ENCODE measurements at regions not wholly inside any gene's neighbourhood (a gene's known extent, or its start where the extent isn't known, plus 50 kb on each side); places are given as distances from the start of the nearest gene placed in this dataset.

DNA sequence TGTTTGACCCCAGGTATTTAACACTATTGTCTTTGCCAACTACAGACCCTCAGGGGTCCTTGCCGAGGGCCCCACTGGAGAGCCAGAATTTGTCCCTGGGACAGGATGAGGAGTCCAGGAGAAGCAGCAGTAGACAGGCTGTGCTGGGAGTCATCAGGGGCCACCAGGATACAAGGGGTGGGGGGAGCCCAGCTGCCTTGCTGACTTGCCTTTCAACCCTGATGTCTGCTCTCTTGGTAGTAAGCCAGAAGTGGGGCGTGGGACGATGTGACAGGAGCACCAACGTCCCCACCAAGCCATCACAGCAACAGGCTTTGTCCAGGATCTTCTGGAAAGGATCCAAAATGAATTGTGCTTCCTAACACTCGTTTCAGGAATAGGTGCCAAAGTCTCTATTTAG is 62.4 kb upstream of the CDCA7L start:
- no peak for DNase-seq (ENCODE audit: low read depth in 2 of 2)
- no peak overlapping the region for H3K4me3 ChIP-seq (replicated peaks in 1 of 2; ENCODE audit: low read depth in 2 of 2, low read length in 2 of 2)
- TF ChIP-seq, protein P1, sequence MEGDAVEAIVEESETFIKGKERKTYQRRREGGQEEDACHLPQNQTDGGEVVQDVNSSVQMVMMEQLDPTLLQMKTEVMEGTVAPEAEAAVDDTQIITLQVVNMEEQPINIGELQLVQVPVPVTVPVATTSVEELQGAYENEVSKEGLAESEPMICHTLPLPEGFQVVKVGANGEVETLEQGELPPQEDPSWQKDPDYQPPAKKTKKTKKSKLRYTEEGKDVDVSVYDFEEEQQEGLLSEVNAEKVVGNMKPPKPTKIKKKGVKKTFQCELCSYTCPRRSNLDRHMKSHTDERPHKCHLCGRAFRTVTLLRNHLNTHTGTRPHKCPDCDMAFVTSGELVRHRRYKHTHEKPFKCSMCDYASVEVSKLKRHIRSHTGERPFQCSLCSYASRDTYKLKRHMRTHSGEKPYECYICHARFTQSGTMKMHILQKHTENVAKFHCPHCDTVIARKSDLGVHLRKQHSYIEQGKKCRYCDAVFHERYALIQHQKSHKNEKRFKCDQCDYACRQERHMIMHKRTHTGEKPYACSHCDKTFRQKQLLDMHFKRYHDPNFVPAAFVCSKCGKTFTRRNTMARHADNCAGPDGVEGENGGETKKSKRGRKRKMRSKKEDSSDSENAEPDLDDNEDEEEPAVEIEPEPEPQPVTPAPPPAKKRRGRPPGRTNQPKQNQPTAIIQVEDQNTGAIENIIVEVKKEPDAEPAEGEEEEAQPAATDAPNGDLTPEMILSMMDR (IDR thresholded peaks at IDR 0.05; ENCODE audit: low read depth, low read length): no peak

DNA sequence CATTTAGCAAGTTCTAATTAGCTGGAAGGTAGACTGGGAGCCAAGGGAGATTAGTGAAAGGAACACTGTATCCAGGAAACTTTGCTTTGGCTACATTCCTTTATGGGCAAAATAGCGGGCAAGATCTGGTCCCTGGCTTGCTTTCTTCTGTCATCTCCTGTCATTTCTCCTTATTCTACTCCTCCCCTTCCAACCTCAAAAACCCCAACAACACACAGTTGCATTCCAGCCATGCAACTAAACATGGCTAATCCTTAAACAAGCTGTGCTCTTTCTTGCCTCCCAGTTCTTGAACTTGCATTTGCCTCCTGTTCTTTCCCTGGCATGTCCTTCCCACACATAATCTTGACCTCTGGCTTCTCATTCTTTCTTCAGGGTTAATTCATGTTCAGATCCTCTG is 59.5 kb upstream of the CDCA7L start:
- H3K4me3 ChIP-seq (replicated peaks in 1 of 2; ENCODE audit: low read depth in 2 of 2, low read length in 2 of 2): no peak overlapping the region
- no peak for DNase-seq (ENCODE audit: low read depth in 2 of 2)
- TF ChIP-seq, protein P1 (IDR thresholded peaks at IDR 0.05; ENCODE audit: low read depth, low read length): no peak

DNA sequence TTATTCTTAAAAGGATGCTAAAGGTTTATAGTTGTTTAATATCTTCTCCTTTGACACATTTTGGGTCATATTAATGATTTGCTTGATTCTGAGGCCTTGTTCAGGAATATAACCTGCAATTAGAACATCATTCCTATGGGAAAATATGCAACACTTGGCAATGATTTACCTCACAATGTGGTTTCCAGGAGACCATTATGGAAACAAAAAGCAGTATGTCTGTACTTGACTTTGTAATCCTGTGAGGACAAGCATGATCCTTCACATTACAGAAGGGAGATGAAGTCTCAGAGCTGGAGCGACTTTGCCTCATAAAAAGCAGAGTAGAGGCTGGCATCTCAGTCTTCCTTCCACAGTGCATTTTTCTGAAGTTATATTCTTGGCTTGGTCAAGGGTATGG is 57.0 kb upstream of the CDCA7L start:
- TF ChIP-seq, protein P1 (IDR thresholded peaks at IDR 0.05; ENCODE audit: low read depth, low read length): no peak
- H3K4me3 ChIP-seq (replicated peaks in 1 of 2; ENCODE audit: low read depth in 2 of 2, low read length in 2 of 2): no peak overlapping the region
- DNase-seq (ENCODE audit: low read depth in 2 of 2): no peak

DNA sequence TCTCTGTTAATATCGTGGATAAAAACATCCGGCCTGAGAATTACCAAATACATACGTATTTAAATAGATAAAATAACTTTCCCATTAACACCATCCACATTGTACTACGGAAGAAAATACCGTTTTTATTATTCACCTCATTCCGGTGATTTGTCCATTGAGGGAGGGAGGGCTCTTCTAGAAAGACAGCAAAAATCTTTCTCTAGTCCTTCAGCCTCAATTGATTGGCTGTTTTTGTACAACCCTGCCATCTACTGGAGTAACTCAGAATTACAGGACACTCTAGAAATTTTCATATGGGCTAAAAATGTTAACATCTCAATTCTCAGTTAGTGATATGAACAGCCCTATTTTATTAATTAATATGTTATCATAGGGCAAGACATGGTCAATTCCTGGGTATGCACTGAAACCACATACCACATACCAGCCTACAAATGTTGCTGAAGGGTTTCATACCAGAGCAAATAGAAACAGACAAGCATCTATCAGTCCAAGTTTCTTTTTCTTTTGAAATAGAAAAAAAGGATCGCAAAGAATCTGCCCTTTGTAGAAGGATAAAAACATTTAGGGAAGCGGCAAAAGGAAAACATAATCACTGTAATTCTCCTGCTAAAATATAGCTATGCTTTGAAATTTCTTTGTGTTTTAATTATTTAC is 55.8 kb upstream of the CDCA7L start:
- no peak overlapping the region for H3K4me3 ChIP-seq (replicated peaks in 1 of 2; ENCODE audit: low read depth in 2 of 2, low read length in 2 of 2)
- DNase-seq (ENCODE audit: low read depth in 2 of 2): peak; percentile 78 to 90
- TF ChIP-seq, protein P1 (IDR thresholded peaks at IDR 0.05; ENCODE audit: low read depth, low read length): peak; percentile 68

DNA sequence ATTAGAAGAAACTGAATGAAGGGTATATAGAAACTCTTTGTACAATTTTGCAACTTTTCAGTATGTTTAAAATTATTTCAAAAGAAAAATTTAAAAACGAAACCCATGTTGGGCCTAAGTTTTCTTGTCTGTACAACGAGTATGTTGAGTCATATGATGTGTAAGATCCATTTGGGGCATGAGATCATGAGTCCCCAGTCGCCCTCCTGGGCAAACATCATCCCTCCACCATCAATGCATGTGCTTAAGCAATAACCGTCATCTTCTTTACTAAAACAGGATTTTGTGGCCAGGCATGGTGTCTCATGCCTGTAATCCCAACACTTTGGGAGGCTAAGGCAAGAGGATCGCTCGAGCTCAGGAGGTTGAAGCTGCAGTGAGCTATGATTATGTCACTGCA is 54.2 kb upstream of the CDCA7L start:
- TF ChIP-seq, protein P1 (IDR thresholded peaks at IDR 0.05; ENCODE audit: low read depth, low read length): no peak
- peak; percentile 2 to 72 for DNase-seq (ENCODE audit: low read depth in 2 of 2)
- H3K4me3 ChIP-seq (replicated peaks in 1 of 2; ENCODE audit: low read depth in 2 of 2, low read length in 2 of 2): no peak overlapping the region

DNA sequence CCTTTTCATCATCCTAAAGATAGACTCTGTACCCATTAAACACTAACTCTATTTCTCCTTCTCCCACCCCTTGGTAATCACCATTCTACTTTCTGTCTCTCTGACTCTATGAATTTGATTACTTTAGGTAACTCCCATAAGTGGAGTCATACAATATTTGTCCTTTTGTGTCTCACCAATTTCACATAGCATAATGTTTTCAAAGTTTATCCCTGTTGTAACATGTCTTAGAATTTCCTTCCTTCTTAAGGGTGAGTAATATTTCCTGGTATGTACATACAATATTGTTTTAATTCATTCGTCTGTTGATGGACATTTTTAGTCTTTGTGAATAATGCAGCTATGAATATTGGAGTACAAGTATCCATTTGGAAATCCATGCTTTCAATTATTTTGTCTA is 50.9 kb upstream of the CDCA7L start:
- TF ChIP-seq, protein P1 (IDR thresholded peaks at IDR 0.05; ENCODE audit: low read depth, low read length): no peak
- no peak overlapping the region for H3K4me3 ChIP-seq (replicated peaks in 1 of 2; ENCODE audit: low read depth in 2 of 2, low read length in 2 of 2)
- DNase-seq (ENCODE audit: low read depth in 2 of 2): peak; percentile 4 to 65
